SK-N-SH (cell line): ENCODE measurements at regions not wholly inside any gene's neighbourhood (a gene's known extent, or its start where the extent isn't known, plus 50 kb on each side); places are given as distances from the start of the nearest gene placed in this dataset.

ENCODE experiments used
- CTCF ChIA-PET: fragments of 300-600, 350-600 bp; formaldehyde crosslinking; extraction: SDS; loops from one replicate; lab custom pipeline; 2021; lab: Yijun Ruan, JAX
- POLR2A ChIA-PET: fragments of 350-600 bp; sonication (Branson Sonifier 250); formaldehyde crosslinking; extraction: SDS; loops from one replicate; lab custom pipeline; 2020; ENCODE audit warnings: antibody characterized with exemption, inconsistent platforms; lab: Yijun Ruan, JAX
- DNase-seq: peaks from one replicate; pipeline ENCODE4 v3.0.0; 2012
- H2AFZ ChIP-seq: fragments of 200-600 bp; sonication (generic); 2 replicates; pipeline ENCODE4 v1.8.1; 2016; ENCODE audit warnings: antibody characterized with exemption, mild to moderate bottlenecking, low read depth
- H3F3A ChIP-seq: fragments of 200-600 bp; sonication (generic); replicated peaks from 2 replicates; pipeline ENCODE3; 2016; ENCODE audit warnings: antibody characterized with exemption, mild to moderate bottlenecking; ENCODE audit not compliant: insufficient read depth
- H3K27ac ChIP-seq, 2 experiments: fragments of 200-500 bp in 1 of 2; fragments of 200-600 bp in 1 of 2; sonication (Bioruptor generic) in 1 of 2; sonication (generic), shearing (Covaris generic) in 1 of 2; 2 replicates each; pipeline versions ENCODE4 v1.5.1 to v1.6.1; 2014 to 2016; ENCODE audit warnings: low read depth in 2 of 2, inconsistent platforms in 1 of 2, low read length in 1 of 2, mild to moderate bottlenecking in 1 of 2, mixed read lengths in 1 of 2
- H3K27me3 ChIP-seq: fragments of 200-600 bp; sonication (generic), shearing (Covaris generic); 2 replicates; pipeline ENCODE4 v1.6.1; 2016; ENCODE audit warnings: mixed run types; ENCODE audit not compliant: insufficient read depth
- H3K36me3 ChIP-seq, 2 experiments: fragments of 200-500 bp in 1 of 2; fragments of 200-600 bp in 1 of 2; sonication (Bioruptor generic) in 1 of 2; sonication (generic) in 1 of 2; replicated peaks in 1 of 2; 2 replicates each; pipeline versions ENCODE3 to v1.5.1; 2014 to 2016; ENCODE audit warnings: low read length in 1 of 2, mild to moderate bottlenecking in 1 of 2; ENCODE audit not compliant: insufficient read depth in 2 of 2, control insufficient read depth in 1 of 2
- H3K4me1 ChIP-seq, 2 experiments: fragments of 200-500 bp in 1 of 2; fragments of 200-600 bp in 1 of 2; sonication (Bioruptor generic) in 1 of 2; sonication (generic), shearing (Covaris generic) in 1 of 2; 2 replicates each; pipeline versions ENCODE4 v1.5.1 to v1.6.1; 2014 to 2016; ENCODE audit warnings: low read depth in 1 of 2, low read length in 1 of 2, mixed run types in 1 of 2; ENCODE audit not compliant: insufficient read depth in 2 of 2, control insufficient read depth in 1 of 2
- H3K4me2 ChIP-seq: fragments of 200-600 bp; sonication (generic), shearing (Covaris generic); 2 replicates; pipeline ENCODE4 v1.6.1; 2017; ENCODE audit warnings: mixed run types
- H3K4me3 ChIP-seq, 2 experiments: fragments of 200-500 bp in 1 of 2; fragments of 200-600 bp in 1 of 2; sonication (Bioruptor generic) in 1 of 2; sonication (generic), shearing (Covaris generic) in 1 of 2; 2 replicates each; pipeline versions ENCODE4 v1.5.1 to v1.8.1; 2014 to 2016; ENCODE audit warnings: low read depth in 2 of 2, inconsistent platforms in 1 of 2, low read length in 1 of 2, mild to moderate bottlenecking in 1 of 2, mixed read lengths in 1 of 2, moderate library complexity in 1 of 2
- H3K79me2 ChIP-seq: fragments of 200-600 bp; sonication (generic); 2 replicates; pipeline ENCODE4 v1.8.1; 2017; ENCODE audit warnings: mild to moderate bottlenecking; ENCODE audit not compliant: insufficient read depth
- H3K9ac ChIP-seq: fragments of 200-600 bp; sonication (generic); 2 replicates; pipeline ENCODE4 v1.6.1; 2017; ENCODE audit warnings: mixed run types
- H3K9me2 ChIP-seq: fragments of 200-600 bp; sonication (generic); 2 replicates; pipeline ENCODE4 v1.6.1; 2017; ENCODE audit warnings: mixed run types
- H3K9me3 ChIP-seq: fragments of 200-600 bp; sonication (generic); 2 replicates; pipeline ENCODE4 v1.6.1; 2017; ENCODE audit warnings: mixed run types, mild to moderate bottlenecking, moderate library complexity
- H4K20me1 ChIP-seq: fragments of 200-600 bp; sonication (generic); 2 replicates; pipeline ENCODE4 v1.6.1; 2017; ENCODE audit warnings: mild to moderate bottlenecking, mixed run types; ENCODE audit not compliant: insufficient read depth
- CHD2 ChIP-seq: fragments of 150-350 bp; IDR thresholded peaks from 2 replicates; pipeline ENCODE4 v1.6.1; 2018; ENCODE audit warnings: low read length; ENCODE audit not compliant: partially characterized antibody
- NRF1 ChIP-seq: IDR thresholded peaks from 2 replicates; pipeline ENCODE4 v1.6.1; 2012; ENCODE audit warnings: low read depth, mild to moderate bottlenecking, low read length
- POLR2AphosphoS5 ChIP-seq: IDR thresholded peaks from 2 replicates; pipeline ENCODE4 v1.6.1; 2012; ENCODE audit warnings: low read depth, low read length
- SIN3A ChIP-seq: IDR thresholded peaks from 2 replicates; pipeline ENCODE4 v1.6.1; 2012; ENCODE audit warnings: low read depth, mild to moderate bottlenecking, low read length, moderate library complexity, borderline replicate concordance
- SMC3 ChIP-seq: IDR thresholded peaks from 2 replicates; pipeline ENCODE4 v1.6.1; 2012; ENCODE audit warnings: low read depth, low read length, improper control_type of control experiment
- TCF12 ChIP-seq: IDR thresholded peaks from 2 replicates; pipeline ENCODE4 v1.4.0; 2012
- ZBTB33 ChIP-seq: IDR thresholded peaks from 2 replicates; pipeline ENCODE4 v1.4.0; 2012; ENCODE audit warnings: low read depth, borderline replicate concordance
- WGBS: methylation state at CpG from one replicate; pipeline ENCODE4 v1.1.6; 2017; ENCODE audit warnings: low lambda C conversion rate; 5-methylcytosine and 5-hydroxymethylcytosine counted together
- TF ChIP-seq, protein P1 (sequence below): fragments of 150-350 bp; IDR thresholded peaks from 2 replicates; pipeline ENCODE4 v1.6.1; 2017; ENCODE audit warnings: antibody characterized with exemption, low read length, low read depth, borderline replicate concordance

- Histone ChIP-seq H3K4me3 (no peak overlapping the region), H3K79me2 (no peaks in the 10 kb centered on the region), H4K20me1 (no peaks in the 10 kb centered on the region), H3K9me3 (no peaks in the 10 kb centered on the region), H3F3A (no peaks in the 10 kb centered on the region), H3K9me2 (no peaks in the 10 kb centered on the region), H3K27me3 (no peaks in the 10 kb centered on the region), H3K27ac (no peak overlapping the region), H3K9ac (no peak overlapping the region), H2AFZ (no peak overlapping the region), H3K4me1 (no peaks in the 10 kb centered on the region), H3K36me3 (peaks cover 0 to 4% of the 10 kb centered on the region in 2 experiments), H3K4me2 (no peak overlapping the region)
- ChIA-PET POLR2A (no interaction called here), CTCF (no interaction called here)
- WGBS: 4% methylated on average over 3 of the region's 3 CpGs
- no peak for DNase-seq
- no peak for TF ChIP-seq SMC3
- no peak for TF ChIP-seq CHD2
Observed at GRCh38 chr4:22959483-22959882, 266.7 kb downstream of the GBA3 start.

DNA sequence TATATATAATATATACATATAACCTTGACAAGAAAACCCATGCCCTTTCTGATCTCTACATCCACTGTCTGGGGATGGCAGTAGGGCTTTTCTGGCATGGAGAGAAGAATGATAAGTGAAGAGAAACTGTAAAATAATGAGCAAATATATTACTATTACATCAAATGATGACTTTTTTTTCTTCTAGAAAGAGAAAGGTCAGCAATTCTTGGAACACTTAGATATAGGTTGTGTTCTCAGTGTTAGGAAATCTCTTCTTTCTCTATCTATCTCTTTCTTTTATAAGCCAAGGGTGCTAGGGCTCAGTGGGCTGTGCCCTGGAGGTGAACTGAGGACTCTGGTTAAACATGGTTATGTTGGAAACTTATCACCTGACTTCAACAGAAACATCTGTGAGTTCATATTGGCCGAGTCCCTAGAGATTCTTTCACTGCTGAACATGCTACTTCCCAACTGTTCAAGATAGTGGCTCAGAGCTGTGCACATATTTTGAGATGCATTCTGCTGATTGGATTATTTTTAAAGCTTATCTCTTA lies 265.1 kb downstream of the GBA3 start:
- no peaks in the 10 kb centered on the region for H3K9me2 ChIP-seq
- 0% methylated on average over 1 of the region's 1 CpG for WGBS
- no peak overlapping the region for H3K4me2 ChIP-seq
- no peak overlapping the region for H2AFZ ChIP-seq
- no peak for DNase-seq
- CTCF ChIA-PET: no interaction called here
- H3K36me3 ChIP-seq: peaks cover 0 to 4% of the 10 kb centered on the region in 2 experiments
- no peaks in the 10 kb centered on the region for H3K4me1 ChIP-seq
- H3K4me3 ChIP-seq: no peak overlapping the region
- POLR2A ChIA-PET: interaction anchor here (0.6 kb wide), 1 partner anchor 1718 kb away, joined by 5 read pairs; no protein-coding TSS in a partner anchor
- no peaks in the 10 kb centered on the region for H3K27me3 ChIP-seq
- no peaks in the 10 kb centered on the region for H4K20me1 ChIP-seq
- no peak overlapping the region for H3K9ac ChIP-seq
- TF ChIP-seq NRF1: no peak
- no peak for TF ChIP-seq POLR2AphosphoS5
- TF ChIP-seq ZBTB33: no peak
- no peak for TF ChIP-seq SIN3A
- TF ChIP-seq, protein P1, sequence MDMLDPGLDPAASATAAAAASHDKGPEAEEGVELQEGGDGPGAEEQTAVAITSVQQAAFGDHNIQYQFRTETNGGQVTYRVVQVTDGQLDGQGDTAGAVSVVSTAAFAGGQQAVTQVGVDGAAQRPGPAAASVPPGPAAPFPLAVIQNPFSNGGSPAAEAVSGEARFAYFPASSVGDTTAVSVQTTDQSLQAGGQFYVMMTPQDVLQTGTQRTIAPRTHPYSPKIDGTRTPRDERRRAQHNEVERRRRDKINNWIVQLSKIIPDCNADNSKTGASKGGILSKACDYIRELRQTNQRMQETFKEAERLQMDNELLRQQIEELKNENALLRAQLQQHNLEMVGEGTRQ: no peak
- TF ChIP-seq TCF12: no peak
- TF ChIP-seq, all 33 proteins: peak for 0
- Histone ChIP-seq H3F3A (no peaks in the 10 kb centered on the region), H3K9me3 (no peaks in the 10 kb centered on the region), H3K79me2 (no peaks in the 10 kb centered on the region), H3K27ac (no peak overlapping the region)
